GM19468 (cell line): ENCODE measurements at regions not wholly inside any gene's neighbourhood (a gene's known extent, or its start where the extent isn't known, plus 50 kb on each side); places are given as distances from the start of the nearest gene placed in this dataset.
"Not testable (repeated sequence)": the region's sequence is repeated elsewhere in the genome, so short reads cannot be mapped to it uniquely, and the experiment has no call there.

Experiments used
- ATAC-seq: cut with Tn5 transposase; IDR thresholded peaks from one replicate; pipeline ENCODE4 v1.9.1; 2021; ENCODE audit warnings: mild to moderate bottlenecking, moderate library complexity, moderate number of reproducible peaks; ENCODE audit not compliant: unreplicated experiment; ENCODE audit errors: extremely low read depth

- not testable (repeated sequence) for ATAC-seq
Measured at GRCh38 chr22:22296047-22296446, 51.5 kb downstream of the VPREB1 start.

- not testable (repeated sequence) for ATAC-seq
Measured at GRCh38 chr22:22297159-22297793, 52.7 kb downstream of the VPREB1 start.

- ATAC-seq = not testable (repeated sequence)
Measured at GRCh38 chr22:22297794-22298653, 53.4 kb downstream of the VPREB1 start.

GRCh38 chr22:22298654-22299009 is 54.0 kb downstream of the VPREB1 start:
- ATAC-seq = not testable (repeated sequence)

GRCh38 chr22:22300511-22300910 is 55.9 kb downstream of the VPREB1 start:
- not testable (repeated sequence) for ATAC-seq

- not testable (repeated sequence) for ATAC-seq
Measured at GRCh38 chr22:22300946-22301345, 56.4 kb downstream of the VPREB1 start.

- no peak for ATAC-seq
Measured at GRCh38 chr22:22316589-22316988, 72.0 kb downstream of the VPREB1 start.

GRCh38 chr22:22318723-22319465 is 74.3 kb downstream of the VPREB1 start:
- no peak for ATAC-seq

GRCh38 chr22:22321743-22322611 is 77.4 kb downstream of the VPREB1 start:
- ATAC-seq = peak; percentile 55

- ATAC-seq = no peak
Measured at GRCh38 chr22:22322792-22323191, 78.2 kb downstream of the VPREB1 start.

GRCh38 chr22:22327723-22328122 is 83.1 kb downstream of the VPREB1 start:
- ATAC-seq = no peak

GRCh38 chr22:22329792-22330191 is 85.2 kb downstream of the VPREB1 start:
- no peak for ATAC-seq

GRCh38 chr22:22335640-22336039 is 91.1 kb downstream of the VPREB1 start:
- ATAC-seq = not testable (repeated sequence)

GRCh38 chr22:22336333-22336732 is 91.7 kb downstream of the VPREB1 start:
- ATAC-seq = not testable (repeated sequence)

- not testable (repeated sequence) for ATAC-seq
Measured at GRCh38 chr22:22338778-22339177, 94.2 kb downstream of the VPREB1 start.

- ATAC-seq = no peak
Measured at GRCh38 chr22:22341736-22342135, 97.2 kb downstream of the VPREB1 start.

GRCh38 chr22:22342697-22343580 is 98.4 kb downstream of the VPREB1 start:
- ATAC-seq = no peak

GRCh38 chr22:22343581-22344296 is 99.2 kb downstream of the VPREB1 start:
- ATAC-seq = no peak
